HG02623 (cell line): ENCODE measurements at regions not wholly inside any gene's neighbourhood (a gene's known extent, or its start where the extent isn't known, plus 50 kb on each side); places are given as distances from the start of the nearest gene placed in this dataset.

Experiments used
- ATAC-seq: cut with Tn5 transposase; IDR thresholded peaks from one replicate; pipeline ENCODE4 v1.9.1; 2021; ENCODE audit warnings: moderate library complexity; ENCODE audit not compliant: unreplicated experiment

DNA sequence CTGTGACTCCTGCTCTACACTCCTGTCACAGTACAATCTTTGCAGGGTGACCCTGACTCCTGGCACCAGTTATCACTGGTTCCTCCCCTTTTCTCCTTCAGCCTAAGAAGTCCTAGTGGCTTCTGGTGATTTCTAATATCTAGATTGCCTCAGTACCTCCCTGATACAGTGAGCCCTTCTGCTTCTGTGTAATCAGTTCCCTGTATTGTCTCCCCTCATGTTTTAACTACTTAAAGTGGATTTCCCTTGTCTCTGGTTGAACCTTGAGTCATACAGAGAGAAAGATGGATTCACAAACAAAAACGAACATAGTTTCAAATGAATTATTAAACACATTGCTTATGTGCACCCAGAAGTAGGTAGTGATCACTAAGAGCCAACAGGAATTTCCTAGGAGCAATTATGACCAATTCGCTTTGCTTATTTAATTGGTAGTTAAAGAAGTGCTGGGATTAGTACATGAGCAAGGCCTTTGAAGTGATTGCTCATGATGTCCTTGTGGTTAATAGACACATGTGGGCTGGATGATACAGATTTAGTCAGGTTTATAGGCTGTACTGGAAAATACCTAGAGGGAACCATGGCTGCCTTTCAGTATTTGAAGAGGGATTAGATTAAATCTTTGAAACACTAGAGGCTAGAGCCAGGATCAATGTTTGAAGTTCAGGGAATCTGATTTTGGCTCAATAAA, 145.8 kb upstream of the MEF2C start:
- ATAC-seq, result no peak

DNA sequence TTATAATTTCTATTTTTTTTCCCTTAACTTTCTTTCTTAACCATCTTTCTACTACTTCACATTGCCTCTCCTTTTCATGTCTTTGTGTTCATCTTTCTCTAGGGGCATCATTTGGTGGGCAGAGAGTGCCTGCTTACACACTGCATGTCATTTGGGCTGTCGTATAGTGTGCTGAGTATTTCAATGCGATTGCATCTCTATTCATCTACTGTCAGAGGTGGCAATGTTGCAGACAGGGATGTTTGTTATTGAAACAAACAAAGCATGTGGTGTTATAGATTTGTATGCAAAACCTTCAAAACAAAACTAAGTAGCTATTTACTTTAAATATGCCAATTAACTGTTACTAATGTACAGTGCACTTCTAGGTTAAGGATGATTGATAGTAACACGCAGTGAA, 141.1 kb upstream of the MEF2C start:
- no peak for ATAC-seq

DNA sequence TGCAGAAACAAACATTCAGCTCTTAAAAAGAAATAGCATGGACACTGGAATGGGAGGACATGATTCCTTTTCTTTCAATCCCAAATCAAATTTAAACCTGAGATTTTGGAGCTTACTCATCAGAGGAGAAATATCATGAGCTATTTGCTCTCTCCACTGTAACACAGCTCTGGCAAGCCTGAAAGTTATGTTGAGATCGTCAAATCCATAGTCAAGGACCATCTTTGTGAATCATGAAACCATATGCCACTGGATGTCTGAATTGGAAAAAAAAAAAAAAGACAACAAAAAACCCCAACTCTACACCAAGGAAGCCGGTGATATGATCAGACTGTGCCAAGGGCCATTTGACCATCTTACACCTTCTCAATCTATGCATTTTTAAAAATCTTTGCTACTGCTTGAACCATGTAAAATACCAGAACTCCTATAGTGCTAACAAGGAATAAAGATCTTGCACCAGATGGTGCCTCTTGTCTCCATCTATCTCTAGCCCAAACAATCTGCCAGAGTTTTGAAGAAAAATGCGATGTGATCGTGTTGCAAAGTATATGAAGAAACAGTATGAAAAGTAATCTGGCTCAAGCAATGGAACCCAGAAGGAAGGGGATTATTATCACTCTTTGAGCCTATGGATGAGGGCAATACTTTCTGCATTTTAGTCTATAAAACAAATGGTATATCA, 138.1 kb upstream of the MEF2C start:
- no peak for ATAC-seq

DNA sequence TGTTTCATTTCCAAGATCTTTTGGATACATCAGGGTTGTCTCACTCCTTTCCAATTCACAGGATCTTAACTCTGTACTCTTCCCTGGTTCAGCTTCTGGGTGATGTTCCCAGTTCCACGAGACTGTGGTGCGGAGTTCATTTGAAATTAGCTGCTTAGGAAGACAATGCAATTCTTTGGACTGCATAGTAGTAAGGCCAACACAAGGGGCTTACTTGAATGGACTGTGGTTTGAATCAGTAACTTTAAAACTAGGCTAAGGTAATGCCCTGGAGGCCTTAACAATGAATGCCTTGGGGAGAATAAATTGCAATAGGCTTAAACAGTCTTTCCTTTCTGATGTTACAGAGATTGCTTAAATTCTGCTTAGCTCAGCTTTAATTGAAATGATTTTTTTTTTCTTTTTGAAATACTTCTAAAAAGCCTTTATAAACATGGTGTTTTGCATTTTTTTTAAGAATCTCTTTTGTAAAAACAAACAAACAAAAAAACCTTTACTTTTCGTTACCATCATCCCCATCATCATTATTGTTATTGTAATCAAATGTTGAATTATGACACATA, 133.8 kb upstream of the MEF2C start:
- ATAC-seq, result no peak

DNA sequence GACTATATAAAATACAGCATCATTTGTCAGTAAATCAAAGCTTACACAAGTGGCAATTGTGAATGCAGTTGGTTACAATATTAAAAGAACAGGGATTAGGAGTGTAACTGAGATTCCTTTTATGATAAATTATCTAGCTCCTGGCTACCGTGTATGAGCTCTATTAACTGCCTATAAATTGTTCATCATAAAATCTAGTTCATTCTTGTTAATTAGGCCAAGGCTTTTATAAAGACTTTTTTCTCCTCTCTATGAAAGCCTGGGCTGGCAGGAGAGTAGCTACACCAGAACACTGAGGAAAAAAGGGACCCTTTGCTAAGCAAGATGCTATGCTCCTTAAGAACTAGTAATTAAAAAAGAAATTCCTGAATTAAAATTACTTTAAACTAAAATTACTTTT, 132.4 kb upstream of the MEF2C start:
- ATAC-seq, result no peak

DNA sequence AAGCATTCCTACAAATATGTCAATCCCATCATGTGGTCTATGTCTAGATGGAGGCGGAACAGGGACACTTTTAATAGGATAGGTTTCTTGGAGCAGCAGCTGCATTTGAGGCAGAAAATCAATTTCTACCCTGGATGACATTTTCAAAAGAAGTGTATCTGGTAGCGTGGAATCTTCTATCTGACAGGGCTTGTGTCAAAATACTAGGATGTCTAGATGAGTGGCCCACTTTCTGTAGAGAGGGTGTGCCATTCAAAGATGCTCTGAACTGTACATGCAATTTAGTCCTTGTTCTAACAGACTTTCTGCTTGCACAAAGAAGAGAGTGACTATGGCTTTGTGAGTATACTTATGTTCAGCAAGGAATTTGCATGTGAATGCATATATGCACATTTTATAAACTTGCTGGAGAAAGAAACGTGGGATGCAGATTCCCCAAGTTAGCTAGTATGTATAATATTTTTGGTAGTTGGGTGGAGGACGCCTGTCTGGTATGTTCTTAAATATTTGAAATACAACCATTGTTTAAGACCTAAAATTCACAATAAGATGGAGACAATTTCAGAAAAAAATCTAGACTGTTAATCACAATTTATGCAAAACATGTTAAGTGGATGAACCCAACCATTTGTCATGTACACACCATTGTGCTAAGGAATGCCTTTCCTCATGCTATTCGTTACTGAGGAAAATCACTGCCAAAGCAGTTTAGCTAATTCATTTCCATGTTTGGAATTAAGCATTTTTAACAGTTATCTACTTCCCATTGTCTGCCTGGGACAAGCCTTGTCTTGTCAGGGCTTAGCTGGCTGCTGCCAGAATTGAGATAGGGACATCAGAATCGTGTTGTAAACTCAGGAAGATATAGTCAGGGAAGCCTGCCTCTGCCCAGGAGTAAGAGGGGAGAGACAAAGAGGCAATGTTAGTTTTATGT, 129.1 kb upstream of the MEF2C start:
- ATAC-seq, result no peak

DNA sequence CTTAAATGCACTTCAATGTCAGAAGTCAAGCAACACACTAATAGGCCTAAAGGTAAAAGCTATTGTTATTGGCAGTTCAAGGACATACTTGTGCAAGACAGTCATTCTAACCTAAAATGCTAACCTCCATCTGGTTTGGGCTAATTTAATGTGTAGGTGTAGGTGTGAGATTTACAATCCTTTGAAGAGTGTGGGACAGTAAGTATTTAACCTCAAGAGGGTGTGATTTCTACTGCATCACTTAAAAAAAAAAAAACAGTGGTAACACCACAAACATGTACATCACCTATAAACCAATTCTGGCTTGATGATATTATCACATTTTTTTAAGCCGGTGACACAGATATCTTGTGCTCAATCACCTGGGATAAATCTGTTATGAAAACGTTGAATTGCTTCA, 127.5 kb upstream of the MEF2C start:
- ATAC-seq, result no peak

DNA sequence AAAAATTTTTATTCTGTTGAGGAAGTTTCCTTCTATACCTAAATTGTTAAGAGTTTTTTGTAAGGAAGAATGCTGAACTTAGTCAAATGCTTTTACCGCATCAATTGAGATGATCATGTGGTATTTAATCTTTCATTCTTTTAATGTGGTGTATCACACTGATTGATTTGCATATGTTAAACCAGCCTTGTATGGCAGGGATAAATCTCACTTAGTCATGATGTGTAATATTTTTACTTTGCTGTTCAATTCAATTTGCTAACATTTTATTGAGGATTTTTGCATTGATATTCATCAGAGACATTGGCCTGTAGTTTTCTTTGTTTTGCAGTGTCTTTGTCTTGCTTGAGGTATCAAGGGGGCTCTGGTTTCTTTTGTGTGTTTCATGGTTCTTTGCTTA, 125.3 kb upstream of the MEF2C start:
- ATAC-seq, result no peak

DNA sequence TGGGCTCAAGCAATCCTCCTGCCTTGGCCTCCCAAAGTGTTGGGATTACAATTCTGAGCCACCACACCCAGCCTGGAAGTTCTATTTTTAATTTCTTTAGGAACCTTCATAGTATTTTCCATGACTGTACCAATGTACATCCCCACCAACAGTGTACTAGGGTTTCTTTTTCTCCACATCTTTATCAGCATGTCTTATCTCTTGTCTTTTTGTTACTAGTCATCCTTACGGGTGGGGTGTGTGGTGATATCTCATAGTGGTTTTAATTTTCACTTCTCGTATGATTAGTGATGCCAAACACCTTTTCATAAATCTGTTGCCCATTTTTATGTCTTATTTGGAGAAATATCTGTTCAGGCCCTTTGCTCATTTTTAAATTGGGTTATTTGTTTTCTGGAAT, 123.0 kb upstream of the MEF2C start:
- no peak for ATAC-seq

DNA sequence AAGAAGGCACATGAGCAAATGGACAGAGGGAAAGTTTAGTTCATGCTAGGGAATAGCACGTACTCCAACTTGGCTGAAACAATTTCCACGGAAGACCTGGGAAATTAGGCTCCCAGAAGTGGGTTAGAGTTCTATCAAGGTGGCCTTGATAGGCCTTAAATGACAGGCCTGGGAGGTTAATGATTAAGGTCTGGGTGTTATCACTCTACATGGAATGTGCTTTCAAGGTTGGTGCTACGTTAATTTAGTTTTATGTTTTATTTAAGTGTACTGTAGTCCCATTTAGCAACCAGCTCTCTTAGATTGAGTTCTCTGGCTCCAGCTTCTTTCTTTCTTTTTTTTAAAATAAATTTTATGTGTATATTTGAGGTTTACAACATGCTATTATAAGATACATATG, 121.4 kb upstream of the MEF2C start:
- no peak for ATAC-seq

DNA sequence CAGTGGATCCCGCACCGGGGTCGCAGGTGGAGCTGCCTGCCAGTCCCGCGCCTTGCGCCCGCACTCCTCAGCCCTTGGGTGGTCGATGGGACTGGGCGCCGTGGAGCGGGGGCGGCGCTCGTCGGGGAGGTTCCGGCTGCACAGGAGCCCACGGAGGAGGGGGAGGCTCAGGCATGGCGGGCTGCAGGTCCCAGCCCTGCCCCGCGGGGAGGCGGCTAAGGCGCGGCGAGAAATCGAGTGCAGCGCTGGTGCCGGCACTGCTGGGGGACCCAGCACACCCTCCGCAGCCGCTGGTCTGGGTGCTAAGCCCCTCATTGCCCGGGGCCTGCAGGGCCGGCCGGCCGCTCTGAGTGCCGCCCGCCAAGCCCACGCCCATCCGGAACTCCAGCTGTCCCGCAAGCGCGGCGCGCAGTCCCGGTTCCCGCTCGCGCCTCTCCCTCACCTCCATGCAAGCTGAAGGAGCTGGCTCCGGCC, 120.6 kb upstream of the MEF2C start:
- no peak for ATAC-seq

DNA sequence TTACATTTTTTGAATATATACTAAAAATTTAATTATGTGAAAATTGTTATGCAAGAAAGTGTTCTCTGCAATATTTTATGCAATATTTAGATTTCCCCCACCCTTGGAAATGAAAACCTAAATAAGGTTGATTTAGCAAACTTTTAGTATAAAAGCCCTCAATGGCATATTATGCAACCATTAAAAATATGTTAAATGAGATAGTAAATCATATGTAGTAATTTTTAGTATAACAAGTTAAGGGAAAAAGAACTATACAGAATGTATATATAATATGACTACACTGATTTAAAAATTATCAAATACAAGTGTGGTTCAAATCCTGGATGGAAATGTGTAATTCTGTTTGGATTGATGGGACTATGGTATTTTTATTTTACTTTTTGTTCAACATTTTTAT, 116.9 kb upstream of the MEF2C start:
- ATAC-seq, result no peak

DNA sequence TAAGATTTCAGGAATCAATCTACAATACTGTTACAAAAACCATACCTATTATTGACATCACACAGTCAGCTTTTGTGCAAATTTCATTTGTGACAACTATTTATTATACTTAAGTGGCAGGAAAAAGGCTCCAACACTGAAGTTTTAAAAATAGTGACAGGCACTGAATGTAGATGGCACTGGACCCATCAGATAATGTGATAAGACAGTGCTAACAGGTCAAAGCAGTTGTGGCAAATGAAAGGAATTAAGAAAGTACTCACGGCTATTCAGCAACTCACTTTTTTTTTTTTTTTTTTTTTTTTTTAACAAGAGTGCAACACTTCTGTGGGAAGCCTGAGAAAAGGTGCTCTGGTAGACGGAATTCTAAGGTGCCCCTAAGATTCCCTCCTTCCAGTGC, 115.0 kb upstream of the MEF2C start:
- no peak for ATAC-seq

DNA sequence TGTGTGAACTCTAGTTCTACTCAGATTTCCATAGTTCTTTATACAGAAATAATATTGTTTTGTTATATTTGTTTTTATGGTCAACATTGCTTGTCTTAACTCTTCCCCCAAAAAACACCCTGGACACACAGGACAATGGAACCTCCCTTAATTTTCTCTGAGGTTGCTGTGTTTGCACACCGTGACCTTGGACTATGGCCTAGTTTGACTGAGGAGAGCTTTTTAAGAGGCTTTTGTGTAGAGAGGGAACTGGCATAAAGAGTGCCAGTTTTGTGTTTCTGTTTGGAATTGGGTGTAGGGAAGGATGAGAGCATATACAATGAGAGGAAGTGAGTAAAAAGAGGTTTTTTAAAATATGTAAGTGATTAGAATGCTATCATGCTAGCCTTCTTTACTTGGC, 101.1 kb upstream of the MEF2C start:
- ATAC-seq, result no peak

DNA sequence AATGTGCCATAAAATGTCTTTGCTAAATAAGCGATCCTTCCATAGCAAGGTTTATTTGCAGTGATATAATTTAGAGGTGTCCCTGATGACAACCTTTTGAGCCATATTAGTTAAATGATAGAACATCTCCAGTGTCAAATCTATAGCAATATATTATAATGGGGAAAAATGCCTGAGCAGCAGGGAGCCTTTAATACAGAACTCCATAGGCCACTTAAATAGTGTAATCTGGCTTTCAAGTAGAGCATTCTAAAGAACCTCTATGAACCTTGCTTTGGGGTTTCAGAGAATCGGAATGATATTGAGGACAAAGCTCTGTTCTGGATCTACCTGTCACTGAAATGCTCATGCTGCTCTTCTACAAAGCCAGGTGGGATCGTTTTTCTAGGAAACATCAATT, 96.7 kb upstream of the MEF2C start:
- ATAC-seq, result no peak

DNA sequence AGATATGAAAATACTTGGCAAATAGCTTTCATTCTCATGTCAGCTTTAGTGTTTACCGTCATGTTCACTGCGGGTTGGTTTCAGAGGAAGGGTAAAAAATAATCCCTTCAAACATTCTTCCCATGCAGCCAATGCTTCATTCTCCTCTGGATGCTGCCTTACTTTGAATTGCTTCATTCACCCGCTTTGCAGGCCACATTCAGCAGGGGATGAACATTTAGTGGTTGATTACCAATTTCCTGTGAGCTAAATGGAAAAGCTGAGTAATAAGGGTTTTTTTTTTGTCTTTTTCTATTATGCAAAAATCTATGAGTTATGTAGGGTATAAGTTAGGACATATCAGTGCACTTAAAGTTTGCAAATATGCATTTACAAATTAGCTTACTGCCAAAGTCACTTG, 96.3 kb upstream of the MEF2C start:
- ATAC-seq, result no peak

DNA sequence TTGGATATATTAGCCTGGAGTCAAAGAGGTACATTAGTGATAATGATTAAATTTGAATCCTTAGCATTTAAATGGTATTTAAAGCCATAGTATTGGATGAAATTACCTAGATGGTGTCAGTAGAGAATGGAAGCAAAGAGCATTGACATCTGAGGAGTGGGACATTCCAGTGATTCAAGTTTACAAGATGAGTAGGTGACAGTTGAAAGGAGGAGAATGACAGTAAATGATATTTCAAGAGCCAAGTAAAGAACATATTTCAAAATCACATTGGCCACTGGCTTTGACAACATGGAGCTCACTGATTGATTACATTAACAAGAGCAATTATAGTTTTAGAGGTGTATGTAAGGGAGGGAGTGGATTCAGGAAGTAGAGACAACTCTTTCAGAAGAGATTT, 93.9 kb upstream of the MEF2C start:
- no peak for ATAC-seq

DNA sequence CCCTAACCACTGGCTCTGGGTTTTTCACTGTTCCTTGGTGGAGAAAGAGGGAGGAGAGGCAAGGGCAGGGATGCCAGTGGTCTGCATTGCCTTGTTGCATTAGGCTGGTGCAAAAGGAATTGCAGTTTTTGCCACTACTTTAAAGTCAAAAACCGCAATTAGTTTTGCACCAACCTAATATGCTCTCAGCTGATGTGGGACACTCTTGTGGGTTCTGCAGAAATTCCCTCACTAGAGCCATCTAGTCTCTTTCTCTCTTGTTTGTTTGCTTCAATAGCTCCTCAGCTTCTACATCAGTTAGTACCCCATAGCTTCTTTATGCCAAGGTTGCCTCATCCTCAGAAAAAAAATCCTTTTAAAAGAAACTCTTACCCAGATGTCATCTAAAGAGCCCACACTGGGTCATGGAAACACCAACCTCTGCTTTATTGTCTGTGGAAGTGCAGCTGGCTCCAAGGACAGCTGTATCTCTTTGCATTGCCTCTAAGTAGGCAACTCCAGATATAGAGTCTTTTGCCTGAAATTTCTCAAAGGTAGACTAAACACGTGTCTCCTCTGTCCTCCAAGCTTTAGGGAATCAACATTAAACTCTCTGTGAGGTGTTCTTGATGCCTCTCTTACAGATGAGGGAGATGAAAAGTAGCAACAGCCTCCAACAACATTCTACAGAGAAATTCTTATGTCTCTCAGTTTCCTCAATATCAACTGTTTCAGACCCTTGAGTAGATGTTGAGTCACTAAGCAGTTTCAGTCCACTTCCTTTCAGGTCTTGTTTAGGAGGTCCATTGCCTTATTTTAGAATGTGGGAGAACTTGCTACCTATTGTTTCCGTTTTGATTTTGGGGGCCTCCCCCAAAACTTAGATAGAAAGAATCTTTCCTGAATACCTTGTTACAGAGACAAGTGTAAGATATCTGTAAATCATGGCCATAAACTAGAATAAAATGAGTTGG, 84.9 kb upstream of the MEF2C start:
- ATAC-seq, result no peak

DNA sequence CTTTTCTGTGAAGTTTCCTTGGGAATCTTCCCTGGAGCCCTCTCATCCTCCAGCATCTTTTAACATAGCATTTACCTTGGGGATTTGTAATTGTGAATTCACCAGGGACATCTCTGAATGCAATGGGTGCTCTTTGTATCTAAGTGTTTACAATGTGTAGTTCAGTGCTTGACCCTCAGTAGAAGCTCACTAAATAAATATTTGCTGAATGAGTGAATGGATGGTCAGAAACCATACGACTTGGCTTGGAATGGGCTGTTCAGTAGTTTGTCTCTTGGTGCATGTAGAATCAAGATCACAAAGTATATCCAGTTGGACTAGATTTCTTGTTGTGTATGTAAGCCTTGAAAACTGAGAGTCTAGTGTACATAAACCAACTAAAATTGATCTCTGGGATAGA, 81.8 kb upstream of the MEF2C start:
- no peak for ATAC-seq

DNA sequence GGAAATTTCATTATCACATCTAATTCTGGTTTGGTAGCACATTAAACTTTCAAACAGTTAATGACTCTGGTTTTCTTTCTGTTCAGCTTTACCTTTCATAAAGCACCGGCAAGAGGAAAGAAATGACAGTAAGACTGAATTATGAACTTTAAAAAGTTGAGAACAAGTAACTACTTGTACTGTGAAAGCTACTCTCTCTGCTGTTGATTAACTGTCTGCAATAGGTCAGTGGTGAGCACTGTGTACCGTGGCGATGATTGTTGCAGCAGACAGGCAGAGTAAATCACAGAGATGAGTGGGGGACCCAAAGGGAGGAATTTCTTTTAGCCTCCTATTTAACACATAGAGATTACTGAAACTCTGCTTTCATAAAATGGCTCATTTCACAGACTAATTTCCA, 74.0 kb upstream of the MEF2C start:
- ATAC-seq, result no peak
